Chondrocyte (in vitro differentiated cells): ENCODE measurements at regions not wholly inside any gene's neighbourhood (a gene's known extent, or its start where the extent isn't known, plus 50 kb on each side); places are given as distances from the start of the nearest gene placed in this dataset.
A peak's percentile ranks its signal among the peaks of the same experiment; 100 is the strongest.

Source experiments
- DNase-seq: peaks from one replicate; pipeline ENCODE4 v3.0.0; 2021; ENCODE audit warnings: mixed read lengths, low spot score
- H3K27ac Mint-ChIP-seq: one replicate; pipeline ENCODE4 v1.8.0; 2021; ENCODE audit warnings: mild to moderate bottlenecking, moderate library complexity, mixed read lengths; ENCODE audit not compliant: unreplicated experiment
- H3K27me3 Mint-ChIP-seq: 2 replicates; pipeline ENCODE4 v1.8.0; 2021; ENCODE audit warnings: low read depth, mixed read lengths
- H3K36me3 Mint-ChIP-seq: 2 replicates; pipeline ENCODE4 v1.8.0; 2021; ENCODE audit warnings: low read depth, mixed read lengths
- H3K4me1 Mint-ChIP-seq: 2 replicates; pipeline ENCODE4 v1.8.0; 2021; ENCODE audit warnings: low read depth, mild to moderate bottlenecking, mixed read lengths
- H3K4me3 Mint-ChIP-seq: one replicate; pipeline ENCODE4 v1.8.0; 2021; ENCODE audit warnings: mild to moderate bottlenecking, moderate library complexity, mixed read lengths; ENCODE audit not compliant: unreplicated experiment
- H3K9me3 Mint-ChIP-seq: 2 replicates; pipeline ENCODE4 v1.8.0; 2021; ENCODE audit warnings: low read depth, mixed read lengths
- CTCF ChIP-seq: fragments of 200-600 bp; sonication (generic); IDR thresholded peaks from 2 replicates; pipeline ENCODE4 v1.5.0; 2021; ENCODE audit warnings: antibody characterized with exemption, mild to moderate bottlenecking, moderate library complexity

GRCh38 chr4:115355329-115355728 lies 241.9 kb upstream of the NDST4 start:
- Mint-ChIP-seq H3K4me3 (no peak overlapping the region), H3K9me3 (peaks cover 48% of the 10 kb centered on the region), H3K27ac (no peak overlapping the region), H3K4me1 (peaks cover 8% of the 10 kb centered on the region), H3K27me3 (no peaks in the 10 kb centered on the region), H3K36me3 (peaks cover 16% of the 10 kb centered on the region)
- TF ChIP-seq CTCF = no peak
- DNase-seq = peak; percentile 69

DNA sequence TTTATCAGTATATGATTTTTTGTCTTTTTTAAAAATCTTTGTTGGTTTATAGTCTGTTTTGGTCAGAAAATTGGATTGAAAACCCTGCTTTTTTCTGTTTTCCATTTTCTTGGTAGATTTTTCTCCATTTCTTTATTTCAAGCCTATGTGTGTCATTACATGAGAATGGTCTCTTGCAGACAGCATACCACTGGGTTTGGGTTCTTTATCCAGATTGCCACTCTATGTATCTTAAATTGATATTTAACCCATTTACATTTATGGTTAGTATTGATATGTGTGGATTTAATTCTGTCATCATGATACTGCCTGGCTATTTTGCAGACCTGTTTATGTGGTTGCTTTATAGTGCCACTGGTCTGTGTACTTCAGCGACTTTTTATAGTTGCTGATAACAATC lies 239.9 kb upstream of the NDST4 start:
- H3K9me3 Mint-ChIP-seq = peaks cover 50% of the 10 kb centered on the region

GRCh38 chr4:115343171-115343570 lies 229.8 kb upstream of the NDST4 start:
- TF ChIP-seq CTCF = no peak
- H3K9me3 Mint-ChIP-seq = no peaks in the 10 kb centered on the region
- H3K27me3 Mint-ChIP-seq = no peaks in the 10 kb centered on the region
- no peak overlapping the region for H3K27ac Mint-ChIP-seq
- no peak overlapping the region for H3K4me3 Mint-ChIP-seq
- no peaks in the 10 kb centered on the region for H3K36me3 Mint-ChIP-seq
- H3K4me1 Mint-ChIP-seq = peaks cover 16% of the 10 kb centered on the region
- DNase-seq = no peak

More for the DNA sequence above, 239.9 kb upstream of the NDST4 start:
- Mint-ChIP-seq H3K4me1 (no peaks in the 10 kb centered on the region), H3K27me3 (no peaks in the 10 kb centered on the region), H3K36me3 (peaks cover 18% of the 10 kb centered on the region), H3K4me3 (no peak overlapping the region), H3K27ac (no peak overlapping the region)
- TF ChIP-seq CTCF = no peak
- no peak for DNase-seq

GRCh38 chr4:115334736-115335411 lies 221.5 kb upstream of the NDST4 start:
- H3K36me3 Mint-ChIP-seq = no peaks in the 10 kb centered on the region
- no peak overlapping the region for H3K4me3 Mint-ChIP-seq

GRCh38 chr4:115332078-115332477 lies 218.7 kb upstream of the NDST4 start:
- no peaks in the 10 kb centered on the region for H3K27me3 Mint-ChIP-seq
- no peak for TF ChIP-seq CTCF
- no peak overlapping the region for H3K4me3 Mint-ChIP-seq
- no peak overlapping the region for H3K27ac Mint-ChIP-seq
- H3K9me3 Mint-ChIP-seq = no peaks in the 10 kb centered on the region
- H3K4me1 Mint-ChIP-seq = no peaks in the 10 kb centered on the region
- no peak for DNase-seq
- H3K36me3 Mint-ChIP-seq = no peaks in the 10 kb centered on the region

More at GRCh38 chr4:115334736-115335411, 221.5 kb upstream of the NDST4 start:
- no peak for TF ChIP-seq CTCF
- Mint-ChIP-seq H3K9me3 (no peaks in the 10 kb centered on the region), H3K27ac (no peak overlapping the region), H3K27me3 (no peaks in the 10 kb centered on the region), H3K4me1 (no peaks in the 10 kb centered on the region)
- DNase-seq = no peak
